RWPE2 (cell line): ENCODE measurements at regions not wholly inside any gene's neighbourhood (a gene's known extent, or its start where the extent isn't known, plus 50 kb on each side); places are given as distances from the start of the nearest gene placed in this dataset.

Experiments used
- ATAC-seq: fragments of 200-7000 bp; cut with Tn5 transposase; 3 replicates; pipeline ENCODE4 v1.9.1; 2021; ENCODE audit warnings: low read depth
- DNase-seq: peaks from one replicate; pipeline ENCODE4 v3.0.0-alpha.2; 2020; ENCODE audit warnings: low spot score
- H3K27ac ChIP-seq: fragments of 450-650 bp; 2 replicates; pipeline ENCODE4 v1.5.1; 2017; ENCODE audit warnings: mild to moderate bottlenecking; ENCODE audit not compliant: poor library complexity, severe bottlenecking
- H3K27me3 ChIP-seq: fragments of 250-450 bp; sonication (Bioruptor Pico); 2 replicates; pipeline ENCODE4 v1.5.1; 2021; ENCODE audit warnings: mild to moderate bottlenecking, moderate library complexity; ENCODE audit not compliant: insufficient read depth, poor library complexity, severe bottlenecking
- H3K36me3 ChIP-seq: fragments of 250-450 bp; sonication (Bioruptor Pico); 2 replicates; pipeline ENCODE4 v1.5.1; 2020; ENCODE audit warnings: low read depth, mild to moderate bottlenecking, moderate library complexity
- H3K4me1 ChIP-seq: fragments of 250-450 bp; sonication (Bioruptor Pico); 2 replicates; pipeline ENCODE4 v1.5.1; 2021; ENCODE audit warnings: mild to moderate bottlenecking, moderate library complexity; ENCODE audit not compliant: insufficient read depth, poor library complexity, severe bottlenecking
- H3K4me3 ChIP-seq: fragments of 250-450 bp; sonication (Bioruptor Pico); 2 replicates; pipeline ENCODE4 v1.5.1; 2021; ENCODE audit warnings: mild to moderate bottlenecking, moderate library complexity; ENCODE audit not compliant: severe bottlenecking
- H3K9me3 ChIP-seq: fragments of 250-450 bp; sonication (Bioruptor Pico); 2 replicates; pipeline ENCODE4 v1.5.1; 2021; ENCODE audit warnings: mild to moderate bottlenecking, moderate library complexity; ENCODE audit not compliant: severe bottlenecking
- CTCF ChIP-seq: fragments of 450-650 bp; IDR thresholded peaks from one replicate; pipeline ENCODE4 v1.5.1; 2017; ENCODE audit warnings: mild to moderate bottlenecking, moderate library complexity; ENCODE audit not compliant: poor library complexity, severe bottlenecking

- TF ChIP-seq CTCF: no peak
These were observed 276.3 kb downstream of the DNAJB9 start for GRCh38 chr7:108845951-108846350.

DNA sequence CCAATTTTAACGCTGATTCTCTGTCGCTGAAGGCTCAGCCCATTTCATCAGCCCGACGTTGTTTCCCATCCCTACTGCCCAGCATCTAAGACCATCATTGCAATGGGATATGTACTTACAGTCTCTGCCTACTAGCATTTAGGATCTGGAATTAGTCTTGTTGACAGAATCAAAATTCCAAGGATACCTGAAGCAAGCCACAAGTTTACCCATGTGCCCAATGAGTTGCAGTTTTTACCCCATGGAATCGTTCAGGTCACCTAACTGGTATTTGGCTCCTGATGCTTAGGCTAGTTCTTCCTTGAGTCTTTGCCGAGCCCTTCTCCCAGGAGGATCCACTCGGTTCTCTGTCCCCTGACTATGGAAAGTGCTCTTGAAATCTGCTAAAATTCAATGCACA lies 276.8 kb downstream of the DNAJB9 start:
- no peak for TF ChIP-seq CTCF
- Histone ChIP-seq H3K4me3 (no peak overlapping the region), H3K27ac (no peak overlapping the region), H3K9me3 (no peaks in the 10 kb centered on the region), H3K4me1 (no peaks in the 10 kb centered on the region), H3K27me3 (no peaks in the 10 kb centered on the region), H3K36me3 (no peaks in the 10 kb centered on the region)
- no peak for DNase-seq
- ATAC-seq: no peak

More at GRCh38 chr7:108845951-108846350, 276.3 kb downstream of the DNAJB9 start:
- Histone ChIP-seq H3K4me1 (no peaks in the 10 kb centered on the region), H3K9me3 (no peaks in the 10 kb centered on the region), H3K36me3 (no peaks in the 10 kb centered on the region), H3K27me3 (no peaks in the 10 kb centered on the region), H3K4me3 (no peak overlapping the region), H3K27ac (no peak overlapping the region)
- ATAC-seq (no peak), DNase-seq (no peak)

DNA sequence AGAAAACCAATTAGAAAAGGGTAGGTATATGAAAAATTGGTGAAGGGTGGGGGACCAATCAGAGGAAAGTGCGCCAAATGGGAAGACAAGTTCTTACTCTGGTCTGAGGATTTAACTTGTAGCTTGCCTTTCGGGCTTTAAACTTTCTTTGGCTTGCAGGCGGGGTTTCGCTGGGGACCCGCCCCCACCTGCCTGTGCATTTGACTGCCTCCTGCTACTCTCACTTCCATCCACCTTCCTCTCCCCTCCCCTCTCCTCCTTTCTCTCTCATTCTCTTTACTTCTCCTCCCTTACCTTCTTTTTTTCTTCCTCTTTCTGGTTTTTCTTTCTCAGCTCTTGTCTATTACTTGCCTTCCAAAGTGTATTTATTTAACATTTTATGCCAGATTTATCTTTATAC lies 278.8 kb downstream of the DNAJB9 start:
- Histone ChIP-seq H3K27ac (no peak overlapping the region), H3K36me3 (no peaks in the 10 kb centered on the region), H3K4me1 (no peaks in the 10 kb centered on the region), H3K27me3 (no peaks in the 10 kb centered on the region), H3K4me3 (no peak overlapping the region), H3K9me3 (no peaks in the 10 kb centered on the region)
- DNase-seq (no peak), ATAC-seq (no peak)
- no peak for TF ChIP-seq CTCF

- Histone ChIP-seq H3K27ac (no peak overlapping the region), H3K4me3 (no peak overlapping the region), H3K27me3 (no peaks in the 10 kb centered on the region), H3K36me3 (no peaks in the 10 kb centered on the region), H3K4me1 (no peaks in the 10 kb centered on the region), H3K9me3 (no peaks in the 10 kb centered on the region)
- no peak for DNase-seq
- no peak for TF ChIP-seq CTCF
- ATAC-seq: no peak
These were observed 290.9 kb downstream of the DNAJB9 start for GRCh38 chr7:108860615-108861014.

DNA sequence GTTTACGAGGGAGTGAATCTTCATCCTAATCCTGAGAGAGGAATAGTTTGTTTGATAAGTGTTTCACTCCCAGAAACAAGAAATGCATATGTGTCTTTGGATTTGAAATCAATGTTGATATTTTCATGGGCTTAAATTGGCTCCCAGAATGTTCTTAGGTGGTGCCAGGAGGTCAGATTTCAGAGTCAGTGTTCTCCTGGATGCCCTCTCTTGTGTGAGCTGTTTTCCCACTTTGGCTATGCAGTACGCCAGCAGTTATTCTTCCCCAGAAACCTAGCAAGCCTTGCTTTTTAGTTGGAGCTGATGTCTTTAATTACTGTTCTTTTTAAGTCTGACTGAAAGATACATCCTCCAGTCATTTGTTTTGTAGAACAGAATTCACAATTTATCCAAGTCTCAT lies 291.4 kb downstream of the DNAJB9 start:
- Histone ChIP-seq H3K4me1 (no peaks in the 10 kb centered on the region), H3K27ac (no peak overlapping the region), H3K4me3 (no peak overlapping the region), H3K27me3 (no peaks in the 10 kb centered on the region), H3K36me3 (no peaks in the 10 kb centered on the region), H3K9me3 (no peaks in the 10 kb centered on the region)
- DNase-seq: no peak
- TF ChIP-seq CTCF: no peak
- ATAC-seq: no peak
